DOHH2 (cell line): ENCODE measurements at regions not wholly inside any gene's neighbourhood (a gene's known extent, or its start where the extent isn't known, plus 50 kb on each side); places are given as distances from the start of the nearest gene placed in this dataset.

ENCODE experiments used
- H3F3A ChIP-seq: fragments of 200-600 bp; sonication (generic), shearing (Covaris generic); 2 replicates; pipeline ENCODE4 v1.6.0; 2016; ENCODE audit warnings: antibody characterized with exemption, mild to moderate bottlenecking; ENCODE audit not compliant: control insufficient read depth, insufficient read depth
- H3K27ac ChIP-seq: fragments of 200-600 bp; sonication (generic); 2 replicates; pipeline ENCODE4 v1.5.1; 2014; ENCODE audit warnings: low read depth, mild to moderate bottlenecking, low read length, moderate library complexity
- H3K27me3 ChIP-seq: fragments of 200-600 bp; sonication (generic); 2 replicates; pipeline ENCODE4 v1.6.1; 2014; ENCODE audit warnings: mild to moderate bottlenecking, low read length, mixed read lengths; ENCODE audit not compliant: control insufficient read depth
- H3K36me3 ChIP-seq: fragments of 200-600 bp; sonication (generic); 2 replicates; pipeline ENCODE4 v1.6.1; 2014; ENCODE audit warnings: mild to moderate bottlenecking, low read length, moderate library complexity, mixed read lengths; ENCODE audit not compliant: control insufficient read depth
- H3K4me1 ChIP-seq: fragments of 200-600 bp; sonication (generic); 2 replicates; pipeline ENCODE4 v1.6.1; 2014; ENCODE audit warnings: mild to moderate bottlenecking, low read length, mixed read lengths; ENCODE audit not compliant: control insufficient read depth
- H3K4me2 ChIP-seq: fragments of 200-600 bp; sonication (generic); 2 replicates; pipeline ENCODE4 v1.6.0; 2014; ENCODE audit warnings: mild to moderate bottlenecking, low read length, moderate library complexity
- H3K4me3 ChIP-seq: fragments of 200-600 bp; sonication (generic); 2 replicates; pipeline ENCODE4 v1.5.1; 2014; ENCODE audit warnings: mild to moderate bottlenecking, low read length, mixed read lengths
- H3K79me2 ChIP-seq: fragments of 200-600 bp; sonication (generic); 2 replicates; pipeline ENCODE4 v1.6.1; 2014; ENCODE audit warnings: mild to moderate bottlenecking, low read length, mixed read lengths; ENCODE audit not compliant: control insufficient read depth
- H3K9me2 ChIP-seq: fragments of 200-600 bp; sonication (generic); replicated peaks from 2 replicates; pipeline ENCODE4 v1.6.1; 2014; ENCODE audit warnings: mild to moderate bottlenecking, low read length, mixed read lengths; ENCODE audit not compliant: control insufficient read depth
- H3K9me3 ChIP-seq: fragments of 200-600 bp; sonication (generic); 2 replicates; pipeline ENCODE4 v1.6.1; 2014; ENCODE audit warnings: antibody characterized with exemption, low read length, mixed read lengths; ENCODE audit not compliant: control insufficient read depth, insufficient read depth
- H4K20me1 ChIP-seq: fragments of 200-600 bp; sonication (generic); 2 replicates; pipeline ENCODE4 v1.6.0; 2014; ENCODE audit warnings: low read depth, mild to moderate bottlenecking, antibody characterized with exemption, low read length, moderate library complexity; ENCODE audit not compliant: control insufficient read depth, insufficient read depth
- CTCF ChIP-seq: fragments of 200-600 bp; sonication (generic); IDR thresholded peaks from one replicate; pipeline ENCODE4 v1.5.1; 2014; ENCODE audit warnings: antibody characterized with exemption, mild to moderate bottlenecking, low read depth, low read length; ENCODE audit not compliant: poor library complexity, severe bottlenecking
- EZH2phosphoT487 ChIP-seq: fragments of 200-600 bp; sonication (generic); IDR thresholded peaks from 2 replicates; pipeline ENCODE4 v1.6.1; 2017; ENCODE audit warnings: borderline replicate concordance, mild to moderate bottlenecking, antibody characterized with exemption, low read length, moderate library complexity, mixed read lengths

GRCh38 chr13:86974251-86974994 lies 696.7 kb upstream of the SLITRK5 start:
- Histone ChIP-seq H3K9me3 (no peaks in the 10 kb centered on the region), H3K9me2 (no peaks in the 10 kb centered on the region), H3K36me3 (no peaks in the 10 kb centered on the region), H3F3A (no peaks in the 10 kb centered on the region), H3K27me3 (no peaks in the 10 kb centered on the region), H3K4me2 (no peak overlapping the region), H3K4me1 (no peaks in the 10 kb centered on the region), H4K20me1 (no peaks in the 10 kb centered on the region), H3K4me3 (no peak overlapping the region), H3K79me2 (no peaks in the 10 kb centered on the region), H3K27ac (no peak overlapping the region)
- TF ChIP-seq CTCF: no peak
- TF ChIP-seq EZH2phosphoT487: no peak

- TF ChIP-seq EZH2phosphoT487: no peak
- TF ChIP-seq CTCF: no peak
- Histone ChIP-seq H3K9me3 (no peaks in the 10 kb centered on the region), H4K20me1 (no peaks in the 10 kb centered on the region), H3K4me3 (no peak overlapping the region), H3K36me3 (no peaks in the 10 kb centered on the region), H3K27ac (no peak overlapping the region), H3K79me2 (no peaks in the 10 kb centered on the region), H3K27me3 (no peaks in the 10 kb centered on the region), H3K9me2 (no peaks in the 10 kb centered on the region), H3K4me2 (no peak overlapping the region), H3K4me1 (no peaks in the 10 kb centered on the region), H3F3A (no peaks in the 10 kb centered on the region)
These were observed 696.2 kb upstream of the SLITRK5 start for GRCh38 chr13:86974995-86975328.

DNA sequence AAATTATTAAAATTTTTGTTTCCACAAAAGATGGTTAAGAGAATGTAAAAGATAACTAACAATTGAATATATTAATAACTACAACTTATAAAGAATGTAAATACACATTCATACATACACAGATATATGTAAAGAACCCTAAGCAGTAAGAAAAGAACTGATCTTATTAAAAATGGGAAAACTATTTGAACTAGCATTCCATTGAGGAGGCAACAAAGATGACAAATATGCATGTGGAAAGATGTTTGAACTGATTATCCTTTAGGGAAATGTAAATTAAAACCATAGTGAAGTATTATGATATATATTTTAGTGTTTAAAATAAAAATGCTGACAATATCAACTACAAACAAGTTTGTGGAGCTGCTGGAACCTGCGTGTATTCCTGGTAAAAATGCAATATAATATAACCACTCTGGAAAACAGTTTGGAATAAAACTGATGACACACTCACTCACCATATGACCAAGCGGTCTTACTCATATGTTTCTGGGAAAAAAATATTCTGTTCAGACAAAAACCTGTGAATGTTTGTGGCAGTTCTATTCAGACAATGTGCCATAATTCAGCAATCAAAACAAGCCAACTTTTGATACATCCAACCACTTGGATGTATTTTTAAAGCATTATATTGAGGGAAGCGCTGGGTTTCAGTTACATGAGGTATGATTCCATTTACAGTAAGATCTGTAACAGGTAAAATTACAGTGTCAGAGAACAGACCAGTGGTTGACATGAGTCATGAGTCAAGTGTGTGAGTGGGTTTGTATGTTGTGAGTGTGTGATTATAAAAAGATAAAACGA lies 694.4 kb upstream of the SLITRK5 start:
- Histone ChIP-seq H3K4me1 (no peaks in the 10 kb centered on the region), H4K20me1 (no peaks in the 10 kb centered on the region), H3K9me2 (no peaks in the 10 kb centered on the region), H3K27me3 (no peaks in the 10 kb centered on the region), H3K4me2 (no peak overlapping the region), H3K9me3 (no peaks in the 10 kb centered on the region), H3K79me2 (no peaks in the 10 kb centered on the region), H3F3A (no peaks in the 10 kb centered on the region), H3K36me3 (no peaks in the 10 kb centered on the region), H3K4me3 (no peak overlapping the region), H3K27ac (no peak overlapping the region)
- TF ChIP-seq CTCF (no peak), EZH2phosphoT487 (no peak)
